Astrocyte (in vitro differentiated cells and primary cell): ENCODE measurements at regions not wholly inside any gene's neighbourhood (a gene's known extent, or its start where the extent isn't known, plus 50 kb on each side); places are given as distances from the start of the nearest gene placed in this dataset.

Source experiments
- DNase-seq: peaks from one replicate; pipeline ENCODE4 v3.0.0-alpha.2; 2010; ENCODE audit warnings: low read depth
- FAIRE-seq: peaks from 2 replicates; lab custom pipeline; 2011; peaks lifted over from hg19 to GRCh38; lab: Jason Lieb, UNC
- H2AFZ ChIP-seq: 2 replicates; pipeline ENCODE4 v1.6.0; 2012; ENCODE audit warnings: low read depth, low read length, inconsistent platforms
- H3K27ac ChIP-seq: 2 replicates; pipeline ENCODE4 v1.5.1; 2011; ENCODE audit warnings: low read depth, low read length, inconsistent platforms
- H3K27me3 ChIP-seq: 2 replicates; pipeline ENCODE4 v1.6.0; 2011; ENCODE audit warnings: low read length, inconsistent platforms; ENCODE audit not compliant: insufficient read depth
- H3K36me3 ChIP-seq: 2 replicates; pipeline ENCODE4 v1.5.1; 2011; ENCODE audit warnings: low read length, inconsistent platforms; ENCODE audit not compliant: insufficient read depth
- H3K4me1 ChIP-seq: 2 replicates; pipeline ENCODE4 v1.5.1; 2011; ENCODE audit warnings: low read length, inconsistent platforms; ENCODE audit not compliant: insufficient read depth
- H3K4me2 ChIP-seq: 2 replicates; pipeline ENCODE4 v1.6.0; 2012; ENCODE audit warnings: low read length, inconsistent platforms
- H3K4me3 ChIP-seq: 2 replicates; pipeline ENCODE4 v1.5.1; 2011; ENCODE audit warnings: low read depth, mild to moderate bottlenecking, low read length, inconsistent platforms; ENCODE audit not compliant: insufficient read depth
- H3K79me2 ChIP-seq: 2 replicates; pipeline ENCODE4 v1.6.0; 2012; ENCODE audit warnings: mild to moderate bottlenecking, low read length, inconsistent platforms; ENCODE audit not compliant: insufficient read depth
- H3K9ac ChIP-seq: 2 replicates; pipeline ENCODE4 v1.6.0; 2012; ENCODE audit warnings: mild to moderate bottlenecking, low read length, inconsistent platforms
- H3K9me3 ChIP-seq: 2 replicates; pipeline ENCODE4 v1.5.1; 2012; ENCODE audit warnings: low read depth, mild to moderate bottlenecking, low read length, inconsistent platforms; ENCODE audit not compliant: insufficient read depth
- H4K20me1 ChIP-seq: 2 replicates; pipeline ENCODE4 v1.6.0; 2012; ENCODE audit warnings: low read length, inconsistent platforms; ENCODE audit not compliant: insufficient read depth
- H3K27ac Mint-ChIP-seq: one replicate; pipeline ENCODE4 v1.8.0; 2021; ENCODE audit warnings: mild to moderate bottlenecking, mixed read lengths; ENCODE audit not compliant: unreplicated experiment
- H3K27me3 Mint-ChIP-seq: one replicate; pipeline ENCODE4 v1.8.0; 2021; ENCODE audit warnings: low read depth, mixed read lengths; ENCODE audit not compliant: unreplicated experiment
- H3K36me3 Mint-ChIP-seq: one replicate; pipeline ENCODE4 v1.8.0; 2021; ENCODE audit warnings: low read depth, mixed read lengths; ENCODE audit not compliant: unreplicated experiment
- H3K4me1 Mint-ChIP-seq: one replicate; pipeline ENCODE4 v1.8.0; 2021; ENCODE audit warnings: low read depth, mixed read lengths; ENCODE audit not compliant: unreplicated experiment
- H3K4me3 Mint-ChIP-seq: one replicate; pipeline ENCODE4 v1.8.0; 2021; ENCODE audit warnings: mild to moderate bottlenecking, moderate library complexity, mixed read lengths; ENCODE audit not compliant: unreplicated experiment
- H3K9me3 Mint-ChIP-seq: one replicate; pipeline ENCODE4 v1.8.0; 2021; ENCODE audit warnings: mild to moderate bottlenecking, mixed read lengths; ENCODE audit not compliant: unreplicated experiment
- EZH2 ChIP-seq: IDR thresholded peaks from 2 replicates; pipeline ENCODE4 v1.6.1; 2012; ENCODE audit warnings: mild to moderate bottlenecking, low read length, inconsistent platforms; ENCODE audit not compliant: insufficient read depth
- TF ChIP-seq, protein P1 (sequence below): IDR thresholded peaks from 2 replicates; pipeline ENCODE4 v1.5.1; 2011; ENCODE audit warnings: low read depth, mild to moderate bottlenecking, inconsistent platforms, low read length, moderate library complexity; ENCODE audit not compliant: insufficient read depth

DNA sequence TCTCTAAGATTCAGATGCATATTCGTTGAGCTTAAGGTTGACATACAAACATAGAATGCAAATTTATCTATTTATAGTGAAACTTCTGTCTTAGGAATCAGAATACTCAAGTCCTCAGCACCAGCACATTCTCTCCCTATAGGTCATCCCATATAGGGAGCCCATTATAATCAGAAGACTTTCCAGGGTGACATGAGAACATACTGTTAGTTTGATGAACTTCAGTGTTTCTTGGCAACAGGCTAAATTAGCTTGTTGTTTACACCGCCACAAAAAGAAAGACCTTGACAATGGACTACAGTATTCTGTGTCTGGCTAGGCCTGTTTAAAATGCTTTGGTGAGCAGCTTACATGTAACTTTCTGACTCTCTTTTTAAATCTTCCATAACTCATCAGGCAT is 104.2 kb downstream of the TAF11L14 start:
- no peaks in the 10 kb centered on the region for H3K9me3 ChIP-seq
- no peaks in the 10 kb centered on the region for H3K27me3 ChIP-seq
- no peak overlapping the region for H3K4me3 ChIP-seq
- no peak overlapping the region for H2AFZ ChIP-seq
- H3K27ac Mint-ChIP-seq: no peak overlapping the region
- no peaks in the 10 kb centered on the region for H3K36me3 Mint-ChIP-seq
- peaks cover 5% of the 10 kb centered on the region for H3K4me1 ChIP-seq
- no peak overlapping the region for H3K4me2 ChIP-seq
- H4K20me1 ChIP-seq: no peaks in the 10 kb centered on the region
- no peak for FAIRE-seq
- no peak overlapping the region for H3K9ac ChIP-seq
- no peak for DNase-seq
- H3K36me3 ChIP-seq: no peaks in the 10 kb centered on the region
- no peaks in the 10 kb centered on the region for H3K79me2 ChIP-seq
- no peak overlapping the region for H3K27ac ChIP-seq
- TF ChIP-seq EZH2: no peak
- TF ChIP-seq, protein P1, sequence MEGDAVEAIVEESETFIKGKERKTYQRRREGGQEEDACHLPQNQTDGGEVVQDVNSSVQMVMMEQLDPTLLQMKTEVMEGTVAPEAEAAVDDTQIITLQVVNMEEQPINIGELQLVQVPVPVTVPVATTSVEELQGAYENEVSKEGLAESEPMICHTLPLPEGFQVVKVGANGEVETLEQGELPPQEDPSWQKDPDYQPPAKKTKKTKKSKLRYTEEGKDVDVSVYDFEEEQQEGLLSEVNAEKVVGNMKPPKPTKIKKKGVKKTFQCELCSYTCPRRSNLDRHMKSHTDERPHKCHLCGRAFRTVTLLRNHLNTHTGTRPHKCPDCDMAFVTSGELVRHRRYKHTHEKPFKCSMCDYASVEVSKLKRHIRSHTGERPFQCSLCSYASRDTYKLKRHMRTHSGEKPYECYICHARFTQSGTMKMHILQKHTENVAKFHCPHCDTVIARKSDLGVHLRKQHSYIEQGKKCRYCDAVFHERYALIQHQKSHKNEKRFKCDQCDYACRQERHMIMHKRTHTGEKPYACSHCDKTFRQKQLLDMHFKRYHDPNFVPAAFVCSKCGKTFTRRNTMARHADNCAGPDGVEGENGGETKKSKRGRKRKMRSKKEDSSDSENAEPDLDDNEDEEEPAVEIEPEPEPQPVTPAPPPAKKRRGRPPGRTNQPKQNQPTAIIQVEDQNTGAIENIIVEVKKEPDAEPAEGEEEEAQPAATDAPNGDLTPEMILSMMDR: no peak
- H3K27me3 Mint-ChIP-seq: no peaks in the 10 kb centered on the region
- H3K4me1 Mint-ChIP-seq: peaks cover 5% of the 10 kb centered on the region
- H3K4me3 Mint-ChIP-seq: no peak overlapping the region
- H3K9me3 Mint-ChIP-seq: no peaks in the 10 kb centered on the region

DNA sequence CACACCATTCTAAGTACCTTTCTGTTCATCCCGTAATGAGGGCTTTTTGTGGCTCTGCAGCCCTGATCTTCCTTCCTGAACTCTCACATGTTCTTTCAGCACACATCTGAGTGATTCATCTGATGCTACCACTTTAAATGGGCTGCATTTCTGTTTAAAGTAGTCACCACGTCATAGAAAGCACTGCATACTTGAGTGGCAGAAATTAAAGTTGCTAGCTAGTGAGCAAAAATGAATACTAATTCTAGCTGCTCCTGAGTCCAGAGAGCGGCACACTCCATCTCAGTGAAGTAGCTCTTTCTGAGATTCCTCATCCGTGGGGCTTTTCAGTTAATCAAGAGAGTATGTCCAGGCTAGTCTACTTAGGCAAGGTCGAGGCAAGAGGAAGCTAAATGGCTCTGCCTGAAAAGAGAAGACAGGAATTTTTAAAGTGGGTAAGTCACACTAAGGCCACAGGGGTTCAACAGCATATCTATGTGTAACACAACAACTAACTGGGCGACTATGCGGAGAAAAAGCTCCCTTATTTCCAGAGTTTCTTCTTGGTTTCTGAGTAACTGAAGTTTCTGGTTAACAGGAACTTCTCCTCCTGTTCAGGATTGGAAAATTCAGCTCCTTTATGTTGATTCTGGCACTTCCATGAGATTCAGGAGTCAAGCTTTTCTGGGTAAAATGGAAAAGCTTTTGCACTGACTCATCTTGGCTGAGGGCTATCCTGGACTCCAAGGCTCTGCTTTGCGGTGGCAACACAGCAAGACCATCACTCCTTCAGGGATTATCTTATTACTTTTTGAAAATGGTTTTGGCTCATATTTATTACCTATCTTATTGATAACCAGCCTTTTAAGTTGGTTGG is 109.5 kb downstream of the TAF11L14 start:
- Mint-ChIP-seq H3K4me3 (peak overlapping the region; percentile 37), H3K36me3 (no peaks in the 10 kb centered on the region), H3K27me3 (no peaks in the 10 kb centered on the region), H3K9me3 (no peaks in the 10 kb centered on the region), H3K4me1 (peaks cover 14% of the 10 kb centered on the region), H3K27ac (peak overlapping the region; percentile 100)
- TF ChIP-seq, protein P1: no peak
- H3K27me3 ChIP-seq: no peaks in the 10 kb centered on the region
- no peaks in the 10 kb centered on the region for H3K9me3 ChIP-seq
- DNase-seq: peak; percentile 88
- peak overlapping the region; percentile 95 for H3K27ac ChIP-seq
- H3K36me3 ChIP-seq: no peaks in the 10 kb centered on the region
- no peaks in the 10 kb centered on the region for H3K79me2 ChIP-seq
- peak overlapping the region; percentile 85 for H3K9ac ChIP-seq
- no peaks in the 10 kb centered on the region for H4K20me1 ChIP-seq
- peak; percentile 17 for FAIRE-seq
- H3K4me3 ChIP-seq: peak overlapping the region; percentile 54
- H2AFZ ChIP-seq: peak overlapping the region; percentile 74
- peak overlapping the region; percentile 82 for H3K4me2 ChIP-seq
- peaks cover 18% of the 10 kb centered on the region for H3K4me1 ChIP-seq

DNA sequence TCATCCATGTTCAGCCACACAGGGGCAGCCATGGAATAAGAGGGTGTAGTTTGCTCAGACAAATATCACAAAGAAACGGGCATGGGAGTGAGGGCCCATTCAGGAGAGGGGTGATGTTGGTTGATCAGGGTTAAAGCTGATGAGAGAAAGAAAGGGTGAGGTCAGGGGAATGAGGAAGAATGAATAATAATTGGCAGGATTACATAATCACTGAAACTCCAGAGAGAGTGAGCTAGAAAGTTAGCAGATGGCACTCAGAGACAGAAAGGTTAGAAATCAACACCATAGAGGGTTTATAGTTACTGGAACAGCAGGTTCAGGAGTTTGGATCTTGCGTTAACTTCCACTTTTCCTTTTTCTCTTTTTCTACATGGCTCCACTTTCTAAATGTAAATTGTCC is 113.9 kb downstream of the TAF11L14 start:
- DNase-seq (no peak), FAIRE-seq (no peak)
- Histone ChIP-seq H3K27me3 (no peaks in the 10 kb centered on the region), H4K20me1 (no peaks in the 10 kb centered on the region), H3K36me3 (no peaks in the 10 kb centered on the region), H3K79me2 (no peaks in the 10 kb centered on the region), H3K4me2 (no peak overlapping the region), H3K9me3 (no peaks in the 10 kb centered on the region), H3K4me3 (no peak overlapping the region), H2AFZ (no peak overlapping the region), H3K4me1 (peaks cover 16% of the 10 kb centered on the region), H3K27ac (no peak overlapping the region), H3K9ac (no peak overlapping the region)
- Mint-ChIP-seq H3K27ac (no peak overlapping the region), H3K9me3 (no peaks in the 10 kb centered on the region), H3K4me3 (no peak overlapping the region), H3K36me3 (no peaks in the 10 kb centered on the region), H3K27me3 (no peaks in the 10 kb centered on the region), H3K4me1 (peaks cover 11% of the 10 kb centered on the region)
- no peak for TF ChIP-seq EZH2
- TF ChIP-seq, protein P1: no peak
